ENCODE measurements at regions not wholly inside any gene's neighbourhood (a gene's known extent, or its start where the extent isn't known, plus 50 kb on each side); places are given as distances from the start of the nearest gene placed in this dataset.

- POLR2A ChIA-PET, result no interaction called here
- CTCF ChIA-PET, result no interaction called here
- no peak for DNase-seq (ENCODE audit: extremely low spot score)
- no peak for TF ChIP-seq CTCF (IDR thresholded peaks at IDR 0.05; ENCODE audit: control extremely low read depth, extremely low read depth, low read depth, missing control alignments)
These were observed 63.3 kb upstream of the UGP2 start for GRCh38 chr2:63778391-63778790.

- no peak for TF ChIP-seq CTCF (IDR thresholded peaks at IDR 0.05; ENCODE audit: control extremely low read depth, extremely low read depth, low read depth, missing control alignments)
- ChIA-PET CTCF (interaction anchor here (1.1 to 1.2 kb wide), 3 partner anchors 11 to 111 kb away, joined by 3 read pairs; no protein-coding TSS in a partner anchor), POLR2A (no interaction called here)
- no peak for DNase-seq (ENCODE audit: extremely low spot score)
These were observed 61.1 kb upstream of the UGP2 start for GRCh38 chr2:63780518-63781155.

- TF ChIP-seq CTCF (IDR thresholded peaks at IDR 0.05; ENCODE audit: control extremely low read depth, extremely low read depth, low read depth, missing control alignments), result no peak
- no peak for DNase-seq (ENCODE audit: extremely low spot score)
- ChIA-PET CTCF (no interaction called here), POLR2A (no interaction called here)
These were observed 57.2 kb upstream of the UGP2 start for GRCh38 chr2:63784461-63784860.

- TF ChIP-seq CTCF (IDR thresholded peaks at IDR 0.05; ENCODE audit: control extremely low read depth, extremely low read depth, low read depth, missing control alignments), result no peak
- CTCF ChIA-PET, result no interaction called here
- no peak for DNase-seq (ENCODE audit: extremely low spot score)
- POLR2A ChIA-PET, result no interaction called here
These were observed 56.6 kb upstream of the UGP2 start for GRCh38 chr2:63785096-63785495.

- CTCF ChIA-PET, result no interaction called here
- TF ChIP-seq CTCF (IDR thresholded peaks at IDR 0.05; ENCODE audit: control extremely low read depth, extremely low read depth, low read depth, missing control alignments), result no peak
These were observed 55.2 kb upstream of the UGP2 start for GRCh38 chr2:63786471-63786870.

GRCh38 chr2:63788071-63788470 is 53.6 kb upstream of the UGP2 start:
- CTCF ChIA-PET, result interaction anchor here (1.0 to 1.7 kb wide), 2 partner anchors 13 to 17 kb away, joined by 3 to 4 read pairs; no protein-coding TSS in a partner anchor
- DNase-seq (ENCODE audit: extremely low spot score), result no peak
- POLR2A ChIA-PET, result no interaction called here
- no peak for TF ChIP-seq CTCF (IDR thresholded peaks at IDR 0.05; ENCODE audit: control extremely low read depth, extremely low read depth, low read depth, missing control alignments)

More at GRCh38 chr2:63786471-63786870, 55.2 kb upstream of the UGP2 start:
- POLR2A ChIA-PET, result no interaction called here
- DNase-seq (ENCODE audit: extremely low spot score), result no peak
